NCI-H2107 treated with DMSO at 0.1 percent for 48 hours (cell line): ENCODE measurements at regions not wholly inside any gene's neighbourhood (a gene's known extent, or its start where the extent isn't known, plus 50 kb on each side); places are given as distances from the start of the nearest gene placed in this dataset.
"Not testable (repeated sequence)": the region's sequence is repeated elsewhere in the genome, so short reads cannot be mapped to it uniquely, and the experiment has no call there.

Source experiments
- DNase-seq: peaks from one replicate; lab custom pipeline; 2025; ENCODE audit not compliant: unreplicated experiment; lab: John Stamatoyannopoulos, UW

DNA sequence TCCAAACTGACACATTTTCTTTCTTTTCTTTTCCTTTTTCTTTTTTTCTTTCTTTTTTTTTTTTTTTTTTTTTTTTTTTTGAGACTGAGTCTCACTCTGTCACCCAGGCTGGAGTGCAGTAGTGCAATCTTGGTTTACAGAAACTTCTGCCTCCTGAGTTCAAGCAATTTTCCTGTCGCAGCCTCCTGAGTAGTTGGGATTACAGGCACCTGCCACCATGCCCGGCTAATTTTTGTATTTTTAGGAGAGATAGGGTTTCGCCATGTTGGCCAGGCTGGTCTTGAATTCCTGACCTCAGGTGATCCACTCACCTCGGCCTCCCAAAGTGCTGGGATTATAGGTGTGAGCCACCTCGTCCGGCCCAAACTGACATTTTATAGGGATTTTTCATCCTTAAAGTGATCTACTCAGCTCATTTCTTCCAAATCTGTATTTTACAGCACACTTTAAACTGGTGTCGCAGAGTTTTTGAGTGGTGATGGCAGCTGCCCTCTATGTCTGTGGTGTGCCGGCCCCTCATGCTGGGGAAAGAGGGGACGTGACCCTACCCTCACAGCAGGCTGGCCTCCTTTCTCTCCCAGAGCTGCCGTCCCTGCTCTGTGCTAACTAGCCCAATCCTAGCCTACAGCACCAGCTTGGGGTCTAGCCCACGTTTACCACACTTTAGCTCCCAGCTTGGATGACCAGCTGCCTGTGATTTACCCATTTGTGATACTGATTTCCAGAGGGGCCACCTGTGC is 211.9 kb upstream of the HAAO start:
- not testable (repeated sequence) for DNase-seq

DNA sequence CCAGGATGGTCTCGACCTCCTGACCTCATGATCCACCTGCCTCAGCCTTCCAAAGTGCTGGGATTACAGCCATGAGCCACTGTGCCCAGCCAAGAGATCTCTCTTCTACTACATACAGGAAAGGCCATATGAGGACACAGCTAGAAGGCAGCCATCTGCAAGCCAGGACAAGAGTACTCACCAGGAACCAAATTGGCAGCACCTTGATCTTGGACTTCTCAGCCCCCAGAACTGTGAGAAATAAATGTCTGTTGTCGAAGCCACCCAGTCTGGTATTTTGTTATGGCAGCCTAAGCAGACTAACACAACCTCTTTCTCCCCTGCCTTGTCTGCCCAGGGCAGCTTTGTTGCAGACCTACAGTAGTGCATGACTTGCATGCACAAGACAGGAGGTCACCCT is 211.3 kb upstream of the HAAO start:
- no peak for DNase-seq

DNA sequence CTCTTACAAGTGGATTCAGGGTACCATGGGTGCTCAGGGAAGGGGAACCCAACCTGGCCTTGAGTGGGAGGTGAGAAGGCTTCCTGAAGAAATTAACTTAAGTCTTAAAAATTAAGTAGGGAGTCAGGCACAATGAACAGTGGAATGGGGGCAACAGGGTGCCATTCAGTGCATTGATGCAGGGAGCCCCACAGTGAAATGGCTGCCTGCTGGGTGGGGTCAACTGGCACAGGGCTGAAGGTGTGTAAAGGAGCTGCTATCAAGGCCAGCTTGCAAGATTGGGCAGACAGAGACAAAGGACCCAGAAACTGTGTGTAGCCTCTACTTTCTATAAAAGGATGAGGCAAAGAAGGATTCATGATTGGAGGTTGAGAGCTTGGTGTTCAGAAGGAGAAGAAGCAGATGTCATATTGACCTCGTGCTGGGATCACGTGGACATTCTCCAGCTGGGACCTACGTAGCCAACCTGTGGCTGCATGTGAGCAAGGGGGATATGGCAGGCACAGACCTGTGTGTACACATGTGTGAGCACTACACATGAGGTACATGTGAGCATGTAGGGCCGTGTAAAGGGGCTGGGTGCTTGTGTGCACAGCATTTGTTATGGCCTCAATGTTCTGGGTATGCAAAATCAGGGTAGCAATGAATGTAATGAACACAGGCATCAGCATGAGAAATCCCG is 209.5 kb upstream of the HAAO start:
- DNase-seq = no peak

DNA sequence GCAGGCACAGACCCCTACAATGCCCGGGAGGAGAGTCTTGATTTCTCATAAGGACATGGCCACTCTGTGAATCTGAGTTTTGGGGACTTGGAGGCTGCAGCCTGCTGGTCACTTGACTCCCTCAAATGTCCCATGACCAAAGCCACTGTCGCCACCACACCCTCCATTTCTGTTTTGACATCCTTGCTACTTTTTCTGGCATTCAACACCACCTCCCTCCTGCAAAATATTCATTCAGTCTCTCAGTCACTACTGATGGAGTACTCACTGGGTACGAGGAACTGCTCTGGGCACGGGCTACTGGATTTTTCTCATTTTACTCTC is 208.6 kb upstream of the HAAO start:
- DNase-seq = no peak

DNA sequence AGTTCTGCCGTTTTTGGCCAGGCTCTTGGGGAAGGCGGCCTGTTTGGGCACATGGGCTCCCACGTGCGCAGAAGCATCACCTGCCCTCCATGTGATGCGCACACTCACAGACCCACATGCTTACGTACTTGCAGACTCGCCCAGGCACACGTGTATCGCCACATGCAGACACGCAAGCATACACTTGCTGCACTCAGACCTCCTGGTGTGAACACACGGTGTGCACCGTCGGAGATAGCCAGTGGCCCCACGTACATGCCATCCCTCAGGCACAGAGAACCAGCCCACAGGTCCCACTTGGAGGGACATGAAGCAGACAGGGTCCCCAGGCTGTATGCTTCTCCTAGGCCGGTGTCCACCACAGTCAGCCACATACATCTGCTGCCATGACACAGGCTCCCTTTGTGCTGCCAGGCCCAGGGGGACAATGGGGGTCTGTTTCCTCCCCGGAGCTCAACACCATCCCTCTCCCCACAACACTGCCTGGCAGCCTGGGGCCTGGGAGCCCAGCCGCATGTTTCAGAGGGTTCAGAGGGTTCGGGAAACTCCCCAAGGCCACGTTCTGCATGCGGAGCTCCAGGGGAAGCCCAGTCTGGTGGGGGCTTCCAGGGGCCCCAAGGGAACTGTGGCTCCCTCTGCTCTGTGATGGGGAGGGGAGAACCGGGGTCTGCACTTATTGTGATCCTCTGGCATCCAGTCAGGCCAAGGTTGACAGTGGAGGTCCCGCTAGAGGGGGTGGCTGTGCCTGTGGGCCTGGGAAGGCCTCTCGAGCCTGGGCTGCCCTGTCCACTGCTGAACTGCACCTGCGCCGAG is 208.1 kb upstream of the HAAO start:
- no peak for DNase-seq

DNA sequence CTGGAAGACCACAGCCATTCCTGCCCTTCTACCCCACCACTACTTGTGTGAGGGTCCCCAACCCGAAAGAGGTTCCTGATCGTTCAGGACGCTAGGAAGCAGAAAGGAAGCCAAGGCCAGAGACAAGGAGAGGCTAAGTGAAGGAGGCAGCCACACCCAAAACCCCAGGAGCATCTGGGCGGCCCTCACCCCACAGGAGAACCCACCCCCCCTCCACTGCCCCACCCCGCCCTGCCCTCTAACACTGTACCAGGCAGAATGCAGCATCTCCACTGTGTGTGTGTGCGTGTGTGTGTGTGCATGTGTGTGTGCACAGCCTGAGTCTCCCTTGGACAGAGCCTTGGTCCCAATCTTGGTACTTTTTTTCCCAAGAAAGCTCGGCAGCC is 207.5 kb upstream of the HAAO start:
- no peak for DNase-seq

DNA sequence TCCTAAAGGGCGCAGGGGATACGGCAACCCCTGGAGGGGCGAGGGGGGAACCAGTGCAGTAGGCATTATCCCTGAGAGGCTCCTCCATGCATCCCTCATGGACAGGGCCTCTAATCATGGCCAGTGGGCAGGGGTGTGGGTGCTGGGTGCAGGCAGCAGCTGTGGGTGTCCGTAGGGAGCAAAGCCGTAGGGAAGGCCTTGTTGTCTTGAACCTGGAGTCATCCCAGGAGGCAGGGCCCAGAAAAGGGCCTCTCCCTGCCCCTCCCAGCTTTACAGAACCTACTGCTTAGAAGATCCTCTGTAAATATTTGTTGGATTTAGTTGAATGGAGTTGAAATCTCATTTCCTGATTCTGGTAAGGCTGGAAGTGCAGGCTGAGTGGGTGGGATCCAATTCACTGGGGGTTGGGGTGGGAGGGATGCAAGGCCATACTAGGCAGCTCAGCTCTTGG is 207.0 kb upstream of the HAAO start:
- no peak for DNase-seq

DNA sequence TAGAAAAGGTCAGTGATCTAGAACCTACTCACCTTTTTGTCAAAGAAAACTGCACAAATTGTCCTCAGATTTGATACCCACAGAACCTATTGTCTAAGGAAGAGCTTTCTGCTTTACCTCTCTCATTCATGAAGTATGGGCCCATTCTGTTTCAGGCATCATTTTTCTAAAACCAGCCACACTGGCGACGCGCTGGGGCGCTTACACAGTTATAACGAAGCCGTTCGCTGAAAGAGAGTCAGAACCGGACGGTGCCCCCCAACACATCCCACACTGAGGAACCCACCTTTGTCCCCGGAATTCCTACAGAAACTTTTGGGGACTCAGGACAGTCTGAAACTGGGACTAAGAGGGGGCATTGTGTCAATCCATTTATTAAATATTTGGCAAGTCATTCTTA is 206.3 kb upstream of the HAAO start:
- no peak for DNase-seq

DNA sequence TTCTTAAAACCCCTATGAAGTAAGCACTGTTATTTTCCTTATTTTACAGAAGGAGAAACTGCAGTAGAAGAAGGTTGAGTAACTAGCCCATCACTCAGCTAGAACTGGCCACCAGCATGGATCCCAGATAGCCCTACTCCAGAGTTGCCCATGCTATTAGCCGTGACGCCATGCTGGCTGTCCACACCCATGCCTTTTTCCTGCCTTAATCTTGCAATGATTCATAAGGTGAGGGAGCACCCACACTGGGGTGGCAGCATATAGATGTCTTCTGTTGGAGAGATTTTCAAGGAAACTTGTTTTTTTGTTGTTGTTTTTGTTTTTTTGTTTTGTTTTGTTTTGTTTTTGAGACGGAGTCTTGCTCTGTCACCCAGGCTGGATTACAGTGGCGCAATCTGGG is 204.1 kb upstream of the HAAO start:
- no peak for DNase-seq

DNA sequence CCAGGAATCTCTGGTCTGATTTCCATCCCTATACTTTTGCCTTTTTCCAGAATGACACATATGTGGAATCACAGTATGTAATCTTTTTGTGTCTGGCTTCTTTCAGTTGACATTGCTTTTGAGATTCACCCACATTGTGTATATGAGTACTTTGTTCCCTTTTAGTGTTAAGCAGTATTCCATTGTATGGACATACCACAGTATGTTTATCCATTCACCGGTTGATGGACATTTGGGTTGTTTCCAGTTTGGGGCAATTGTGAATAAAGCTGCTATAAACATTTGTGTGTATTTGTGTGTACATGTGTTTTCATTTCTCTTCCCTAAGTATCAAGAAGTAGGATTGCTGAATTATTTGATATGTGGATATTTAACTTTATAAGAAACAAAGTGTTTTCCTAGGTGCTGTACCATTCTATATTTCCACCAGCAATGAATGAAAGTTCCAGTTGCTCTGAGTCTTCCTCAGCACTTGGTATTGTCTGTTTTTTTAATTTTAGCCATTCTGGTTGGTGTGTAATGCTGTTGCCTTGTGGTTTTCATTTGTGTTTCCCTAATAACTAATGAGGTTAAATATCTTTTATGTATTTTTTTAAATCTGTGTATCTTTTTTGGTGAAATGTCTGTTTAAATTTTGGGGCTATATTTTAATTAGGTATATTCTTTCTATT is 203.5 kb upstream of the HAAO start:
- no peak for DNase-seq

DNA sequence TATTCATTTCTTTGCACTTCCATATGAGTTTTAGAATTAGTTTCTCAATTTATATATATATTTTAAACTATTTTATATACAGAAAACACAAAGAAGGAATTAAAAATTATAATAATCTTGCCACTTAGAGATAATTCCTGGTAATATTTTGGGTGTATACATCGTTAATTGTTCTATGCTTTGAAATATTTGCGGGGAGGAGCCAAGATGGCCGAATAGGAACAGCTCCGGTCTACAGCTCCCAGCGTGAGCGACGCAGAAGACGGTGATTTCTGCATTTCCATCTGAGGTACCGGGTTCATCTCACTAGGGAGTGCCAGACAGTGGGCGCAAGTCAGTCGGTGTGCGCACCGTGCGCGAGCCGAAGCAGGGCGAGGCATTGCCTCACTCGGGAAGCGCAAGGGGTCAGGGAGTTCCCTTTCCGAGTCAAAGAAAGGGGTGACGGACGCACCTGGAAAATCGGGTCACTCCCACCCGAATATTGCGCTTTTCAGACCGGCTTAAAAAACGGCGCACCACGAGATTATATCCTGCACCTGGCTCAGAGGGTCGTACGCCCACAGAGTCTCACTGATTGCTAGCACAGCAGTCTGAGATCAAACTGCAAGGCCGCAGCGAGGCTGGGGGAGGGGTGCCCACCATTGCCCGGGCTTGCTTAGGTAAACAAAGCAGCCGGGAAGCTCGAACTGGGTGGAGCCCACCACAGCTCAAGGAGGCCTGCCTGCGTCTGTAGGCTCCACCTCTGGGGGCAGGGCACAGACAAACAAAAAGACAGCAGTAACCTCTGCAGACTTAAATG is 197.1 kb upstream of the HAAO start:
- DNase-seq = not testable (repeated sequence)

DNA sequence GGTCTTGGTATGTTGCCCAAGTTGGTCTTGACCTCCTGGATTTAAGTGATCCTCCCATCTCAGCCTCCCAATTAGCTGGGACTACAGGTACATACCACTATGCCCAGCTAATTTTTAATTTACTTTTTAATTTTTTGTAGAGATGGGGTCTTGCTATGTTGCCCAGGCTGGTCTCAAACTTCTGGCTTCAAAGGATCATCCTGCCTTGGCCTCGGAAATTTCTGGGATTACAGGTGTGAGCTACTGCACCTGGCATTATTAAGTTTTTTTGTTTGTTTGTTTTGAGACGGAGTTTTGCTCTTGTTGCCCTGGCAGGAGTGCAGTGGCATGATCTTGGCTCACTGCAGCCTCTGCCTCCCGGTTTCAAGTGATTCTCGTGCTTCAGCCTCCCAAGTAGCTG is 195.7 kb upstream of the HAAO start:
- DNase-seq = not testable (repeated sequence)

DNA sequence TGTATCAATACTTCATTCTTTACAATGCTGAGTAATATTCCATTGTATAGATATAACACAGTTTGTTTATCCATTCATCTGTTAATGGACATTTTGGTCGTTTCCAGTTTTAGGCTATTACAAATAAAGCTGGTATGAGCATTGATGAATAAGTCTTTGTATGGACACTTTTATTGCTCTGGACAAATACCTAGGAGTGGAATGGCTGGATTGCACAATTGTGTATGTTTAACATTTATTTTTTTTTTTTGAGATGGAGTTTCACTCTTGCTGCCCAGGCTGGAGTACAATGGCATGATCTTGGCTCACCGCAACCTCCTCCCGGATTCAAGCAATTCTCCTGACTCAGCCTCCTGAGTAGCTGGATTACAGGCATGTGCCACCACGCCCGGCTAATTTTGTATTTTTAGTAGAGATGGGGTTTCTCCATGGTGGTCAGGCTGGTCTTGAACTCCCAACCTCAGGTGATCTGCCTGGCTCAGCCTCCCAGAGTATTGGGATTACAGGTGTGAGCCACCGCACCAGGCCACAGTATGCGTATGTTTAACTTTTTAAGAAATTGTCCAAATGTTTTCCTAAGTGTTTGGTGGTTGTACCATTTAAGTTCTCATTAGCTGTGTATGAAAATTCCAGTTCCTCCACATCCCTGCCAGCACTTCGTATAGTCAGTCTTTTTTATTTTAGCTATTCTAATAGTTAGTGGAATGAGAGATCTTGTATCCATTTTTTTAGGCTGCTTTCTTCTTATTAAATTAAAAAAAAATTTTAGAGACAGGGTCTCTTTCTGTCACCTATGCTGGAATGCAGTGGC is 194.9 kb upstream of the HAAO start:
- no peak for DNase-seq

DNA sequence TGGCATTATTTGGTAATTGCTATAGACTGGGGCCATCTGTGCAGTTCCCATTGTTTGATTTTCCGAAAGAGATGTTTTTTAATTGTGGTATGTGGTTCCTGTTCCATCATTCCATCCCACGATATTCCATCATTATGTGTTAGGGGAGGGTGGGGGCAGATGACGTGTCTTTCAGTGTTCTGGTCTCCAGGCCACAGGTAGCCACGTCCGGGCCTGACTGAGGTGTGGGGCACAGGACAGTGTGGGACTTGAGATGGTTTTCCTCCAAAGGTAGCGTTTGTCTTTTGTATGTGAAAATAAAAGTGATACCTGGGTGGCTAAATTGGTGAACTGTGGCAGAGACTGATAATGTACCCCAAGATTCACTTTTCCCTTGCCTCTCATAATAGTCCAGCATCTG is 192.2 kb upstream of the HAAO start:
- no peak for DNase-seq

DNA sequence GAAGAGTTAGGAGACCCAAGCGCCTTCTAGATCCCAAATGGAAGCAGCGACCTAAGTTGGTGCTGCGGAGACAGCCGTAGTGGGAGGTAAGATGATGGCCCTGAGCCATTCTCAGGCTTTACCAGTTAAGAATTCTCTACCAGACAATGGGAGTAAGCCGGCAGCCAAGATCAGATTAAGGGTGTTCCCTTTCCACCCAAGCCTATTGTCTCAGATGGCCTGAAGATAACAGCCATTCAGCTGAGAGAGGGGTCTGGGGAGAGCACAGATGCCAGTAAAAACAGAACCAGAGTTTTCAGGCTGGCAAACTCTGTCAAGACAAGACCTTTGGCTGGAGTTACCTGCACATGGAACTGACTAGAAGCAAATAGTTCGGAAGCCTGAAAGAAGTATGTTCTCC is 191.7 kb upstream of the HAAO start:
- DNase-seq = no peak

DNA sequence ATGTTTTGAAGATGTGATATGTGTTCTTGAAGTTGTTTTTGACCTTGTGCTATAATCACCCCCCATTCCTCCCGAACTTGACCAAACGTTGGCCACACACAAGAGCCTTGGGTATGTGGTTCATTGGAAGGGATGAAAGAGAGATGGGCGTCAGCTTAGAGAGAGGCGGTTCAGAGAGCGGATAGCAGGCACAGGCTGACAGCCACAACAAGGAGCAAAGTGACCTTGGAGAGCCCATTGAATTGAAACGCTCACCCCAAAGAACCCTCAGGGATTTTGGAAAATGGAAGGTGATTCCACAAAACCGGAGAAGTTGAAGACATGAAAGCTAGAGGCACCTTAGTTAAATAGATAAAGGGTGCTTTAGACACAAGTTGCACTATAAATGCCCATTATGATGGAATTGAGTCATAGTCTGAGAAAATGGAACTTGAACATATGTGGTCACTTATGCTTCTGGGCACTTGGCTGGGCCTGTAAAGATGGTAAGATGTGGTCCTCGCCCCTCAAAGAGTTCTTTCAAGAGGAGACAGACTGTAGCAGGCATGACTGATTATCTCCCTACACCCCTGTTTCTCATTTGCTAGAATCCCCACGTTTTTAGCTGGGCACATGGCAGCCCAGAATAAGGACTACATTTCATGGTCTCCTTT is 188.5 kb upstream of the HAAO start:
- no peak for DNase-seq

DNA sequence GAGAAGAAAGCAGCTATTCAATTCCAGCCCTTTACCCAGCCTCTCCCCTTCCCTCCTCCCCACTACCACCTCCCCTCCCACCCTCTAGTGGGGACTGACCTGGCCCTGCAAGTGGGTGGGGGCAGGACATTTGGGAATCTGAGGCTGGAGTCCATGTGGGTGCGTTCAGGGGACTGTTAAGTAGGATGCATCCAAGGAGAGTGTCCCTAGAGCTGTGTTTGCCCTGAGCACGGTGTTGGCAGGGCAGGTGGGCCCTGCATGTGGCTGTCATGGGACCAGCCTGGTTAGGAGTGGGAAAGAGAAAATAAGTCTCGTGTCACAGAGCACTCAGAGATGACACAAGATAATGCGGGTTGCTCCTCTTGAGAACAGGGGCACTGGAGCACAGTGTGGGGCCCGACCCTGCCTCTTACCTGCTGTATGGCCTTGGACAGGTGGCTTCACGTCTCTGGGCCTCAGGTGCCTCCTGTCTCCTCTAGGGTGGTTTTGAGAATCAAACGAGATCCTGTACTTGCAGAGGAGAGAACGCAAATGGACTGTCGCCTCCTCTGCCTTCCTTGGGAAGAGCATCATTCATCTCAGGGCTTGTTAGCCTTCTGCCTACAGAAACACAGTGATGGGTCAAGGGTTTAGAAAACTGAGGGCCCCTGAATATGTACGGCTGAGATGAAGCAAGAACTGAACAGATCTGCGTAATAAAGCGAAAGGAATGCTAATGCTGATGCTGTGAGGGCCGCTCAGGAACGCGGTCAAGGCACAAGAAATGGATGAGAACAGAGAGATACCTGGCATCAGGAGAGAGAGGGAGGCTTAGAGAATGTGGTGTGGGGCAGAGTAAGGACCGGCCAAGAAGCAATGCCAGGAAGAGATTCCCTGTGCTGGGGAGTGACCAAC is 187.7 kb upstream of the HAAO start:
- DNase-seq = no peak

DNA sequence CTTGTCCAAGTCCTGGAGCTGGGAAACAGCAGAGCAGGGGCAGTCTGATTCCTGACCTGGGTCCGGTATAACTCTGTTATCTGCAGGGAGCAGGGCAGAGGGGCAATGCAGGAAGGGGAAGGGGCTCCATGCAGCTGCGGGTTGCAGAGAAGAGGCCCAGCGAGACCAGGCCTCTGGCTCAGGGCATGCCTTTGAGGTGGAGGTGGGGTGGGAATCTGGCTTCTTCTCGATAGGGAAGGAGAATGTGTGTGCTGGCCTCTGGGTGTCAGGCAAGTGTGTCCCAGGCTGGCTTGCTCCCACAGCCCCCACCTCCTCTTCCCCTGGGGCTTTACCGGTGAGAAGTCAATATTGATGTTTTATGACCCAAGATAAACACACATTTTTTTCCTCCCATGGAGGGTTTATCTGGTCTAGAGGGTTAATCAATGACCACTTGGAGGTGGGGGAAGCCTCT is 187.1 kb upstream of the HAAO start:
- no peak for DNase-seq
